GM18517 (cell line): ENCODE measurements at regions not wholly inside any gene's neighbourhood (a gene's known extent, or its start where the extent isn't known, plus 50 kb on each side); places are given as distances from the start of the nearest gene placed in this dataset.

ENCODE experiments used
- ATAC-seq: cut with Tn5 transposase; IDR thresholded peaks from one replicate; pipeline ENCODE4 v1.9.1; 2021; ENCODE audit warnings: mild to moderate bottlenecking, moderate library complexity; ENCODE audit not compliant: unreplicated experiment

DNA sequence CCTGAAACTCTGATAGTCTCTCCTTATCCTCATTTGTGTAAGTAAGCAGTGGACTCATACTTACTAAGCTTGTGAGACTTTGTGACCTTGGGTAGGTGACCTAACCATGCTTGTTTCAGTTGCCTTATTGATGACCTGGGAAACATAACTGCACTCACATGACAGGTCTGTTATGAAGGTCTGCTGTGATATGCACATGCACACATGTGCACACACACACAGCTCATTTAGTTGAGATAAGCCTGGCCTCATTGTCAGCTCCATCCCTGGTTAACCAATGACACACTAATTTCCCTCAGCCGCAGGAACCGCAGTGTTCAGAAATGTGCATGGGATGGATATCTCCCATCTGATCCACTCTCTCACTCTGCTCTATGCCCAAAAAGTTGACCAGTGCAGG is 177.2 kb downstream of the GPAM start:
- no peak for ATAC-seq

DNA sequence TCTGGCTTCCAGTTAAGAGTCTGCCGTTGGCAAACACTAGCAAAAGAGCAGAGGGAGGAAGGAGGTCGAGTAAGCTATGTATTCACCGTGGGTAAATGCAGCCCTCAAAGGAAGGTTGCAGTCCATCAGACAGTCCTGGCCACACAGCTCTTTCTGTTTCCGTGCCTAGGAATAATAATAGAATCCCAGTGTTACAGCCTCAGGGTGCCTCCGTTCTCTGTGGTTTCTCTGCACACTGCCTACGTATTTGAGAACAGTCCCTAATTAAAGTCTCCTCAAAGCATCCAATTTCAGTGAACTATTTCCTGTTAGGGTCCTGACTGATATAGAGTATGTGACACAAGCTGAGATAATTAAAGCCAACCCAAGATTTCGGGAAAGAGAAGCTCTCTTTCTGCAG is 176.7 kb downstream of the GPAM start:
- no peak for ATAC-seq

DNA sequence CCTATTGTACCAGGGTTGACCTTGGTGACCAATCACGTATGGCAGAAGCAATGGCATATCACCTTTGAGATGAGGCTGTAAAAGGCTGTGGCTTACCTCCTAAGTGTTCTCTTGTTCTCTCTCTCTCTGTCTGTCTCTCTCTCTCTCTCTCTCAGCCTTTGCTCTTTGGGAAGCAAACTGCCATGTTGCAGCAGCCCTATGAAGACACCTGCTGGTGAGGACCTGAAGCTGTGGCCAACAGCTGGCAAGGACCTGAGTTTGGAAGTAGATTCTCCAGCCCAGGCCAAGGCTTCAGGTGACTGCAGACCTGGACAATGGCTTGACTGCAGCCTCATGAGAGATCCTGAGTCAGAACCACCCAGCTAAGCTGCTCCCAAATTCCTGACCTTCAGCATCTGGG is 161.4 kb downstream of the GPAM start:
- ATAC-seq = no peak

DNA sequence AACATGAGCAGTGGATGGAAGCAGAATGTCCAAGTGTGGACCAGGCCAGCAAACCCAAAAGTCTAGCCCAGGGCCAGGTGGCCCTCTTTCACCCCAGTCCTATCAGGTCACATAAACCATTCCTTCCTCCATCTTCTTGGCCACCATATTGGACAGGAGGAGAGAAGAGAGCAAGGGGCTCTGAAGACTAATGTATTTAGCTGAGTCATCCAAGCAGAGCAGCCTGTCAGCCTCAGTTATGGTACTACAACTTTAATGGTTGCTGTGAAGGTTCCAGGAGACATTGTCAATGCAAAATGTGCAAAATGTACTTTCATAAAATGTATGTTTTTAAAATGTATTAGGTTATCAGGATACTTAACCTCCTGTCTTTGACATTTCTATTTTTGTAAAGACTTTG is 159.5 kb downstream of the GPAM start:
- ATAC-seq = no peak

DNA sequence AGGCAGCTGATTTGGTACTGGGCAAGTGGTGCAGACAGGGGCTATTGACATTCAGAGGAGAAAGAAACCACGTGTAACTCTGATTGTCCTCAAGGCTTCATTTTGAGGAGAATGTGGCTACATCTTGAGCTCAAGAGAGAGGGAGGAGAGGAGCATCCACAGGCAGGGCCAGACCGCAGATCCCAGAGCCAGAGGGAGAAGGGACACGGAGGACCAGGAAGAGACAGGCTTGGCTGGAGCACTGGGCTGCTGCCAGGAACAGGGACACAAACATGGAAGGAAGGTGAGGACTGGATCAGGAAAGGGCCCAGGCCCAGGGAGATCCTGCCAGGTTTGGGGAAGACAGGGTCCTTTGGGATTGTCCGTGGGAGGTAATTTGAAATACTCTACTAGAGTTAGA is 158.3 kb downstream of the GPAM start:
- no peak for ATAC-seq

DNA sequence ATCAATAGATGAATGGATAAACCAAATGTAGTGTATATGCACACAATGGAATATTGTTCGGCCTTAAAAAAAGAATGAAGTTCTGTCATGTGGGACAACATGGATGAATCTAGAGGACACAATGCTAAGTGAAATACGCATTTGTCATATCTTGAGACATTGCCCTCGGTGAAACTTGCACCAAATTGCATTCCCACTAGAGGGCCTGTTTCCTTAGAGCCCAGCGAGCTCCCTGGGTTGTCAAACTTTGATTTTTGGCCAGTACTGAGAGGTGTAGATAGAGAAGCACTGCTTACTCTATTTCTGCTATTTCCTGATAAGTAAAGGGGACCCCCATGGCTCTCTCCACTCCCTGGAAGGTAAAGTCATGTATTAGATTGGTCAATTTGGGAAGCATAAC is 157.1 kb downstream of the GPAM start:
- no peak for ATAC-seq

DNA sequence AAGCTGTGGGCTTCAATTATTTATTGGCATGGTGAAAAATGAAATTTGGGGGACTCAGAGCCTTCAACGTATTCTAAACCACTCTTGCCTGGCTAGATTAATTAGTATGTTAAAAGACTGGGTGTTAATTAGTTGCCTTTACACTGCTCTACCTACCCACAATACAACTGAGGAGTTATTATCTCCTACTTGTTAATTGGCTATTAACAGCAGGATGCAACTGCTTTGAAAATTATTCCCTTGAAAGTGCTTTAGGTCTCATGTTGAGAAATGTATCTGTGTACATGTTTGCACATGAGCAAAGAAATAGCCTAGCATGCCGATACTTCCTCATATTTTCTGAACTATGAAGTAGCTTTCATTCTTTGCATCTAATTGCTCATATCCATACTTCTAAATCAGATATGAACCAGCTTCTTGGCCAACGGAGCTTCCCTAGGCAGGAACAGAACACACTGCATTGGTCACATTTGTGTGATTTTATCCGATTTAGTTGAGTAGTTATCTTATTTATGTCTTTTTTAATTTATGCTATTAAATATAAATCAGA is 155.8 kb downstream of the GPAM start:
- no peak for ATAC-seq

DNA sequence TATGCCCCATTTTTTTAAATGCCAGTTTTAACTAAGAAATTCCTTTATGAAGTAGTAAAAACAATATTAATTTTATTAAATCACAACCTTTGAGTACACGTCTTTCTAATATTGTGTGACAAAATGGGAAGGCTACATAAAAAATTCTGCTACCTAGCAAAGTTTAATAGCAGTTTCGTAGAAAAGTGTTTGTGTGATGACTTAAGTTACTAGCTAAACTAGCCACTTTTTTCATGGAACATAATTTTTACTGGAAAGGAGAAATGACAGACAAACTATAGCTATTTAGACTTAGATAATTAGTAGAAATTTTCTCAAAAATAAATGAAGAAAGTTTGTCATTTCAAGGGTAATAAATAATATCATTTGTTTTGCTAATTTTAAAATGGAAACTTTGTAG is 153.1 kb downstream of the GPAM start:
- ATAC-seq = no peak

DNA sequence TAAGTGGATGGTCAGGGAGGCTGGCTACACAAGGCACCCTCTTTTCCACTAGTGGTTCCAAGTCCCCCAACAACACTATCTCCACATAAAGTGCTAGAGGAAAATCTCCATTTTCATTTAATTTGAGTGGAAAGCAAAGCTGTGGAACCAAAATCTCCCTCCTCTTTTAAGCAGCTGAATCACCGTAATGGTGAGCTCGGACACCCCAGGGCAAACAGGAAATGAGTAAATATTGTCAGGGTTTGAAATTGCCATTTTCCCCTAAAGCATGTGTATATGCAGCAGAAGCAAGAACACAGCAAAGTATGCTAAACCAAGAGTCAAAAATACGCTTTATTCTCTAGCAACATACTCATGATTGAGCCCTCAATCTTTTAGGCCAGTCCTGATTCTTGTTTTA is 143.7 kb downstream of the GPAM start:
- no peak for ATAC-seq

DNA sequence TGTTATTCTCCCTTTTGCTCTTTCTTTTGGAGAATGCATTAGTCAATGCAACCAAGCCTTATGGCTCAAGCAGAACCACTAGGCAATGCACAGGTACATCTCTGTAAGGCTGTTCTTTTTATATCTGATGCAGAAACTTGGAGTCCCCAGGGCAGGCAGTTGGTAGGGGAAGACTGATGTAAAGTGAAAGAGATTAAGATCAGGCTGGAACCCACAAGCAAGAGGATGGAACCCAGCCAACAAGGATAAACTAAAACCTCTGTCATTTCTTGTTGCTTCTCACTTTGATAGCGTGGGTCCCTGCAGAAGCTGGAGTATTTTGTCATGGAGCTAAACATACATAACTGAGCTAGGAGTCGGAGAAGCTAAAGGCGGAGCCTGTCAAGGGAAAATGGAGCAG is 142.9 kb downstream of the GPAM start:
- ATAC-seq = no peak

DNA sequence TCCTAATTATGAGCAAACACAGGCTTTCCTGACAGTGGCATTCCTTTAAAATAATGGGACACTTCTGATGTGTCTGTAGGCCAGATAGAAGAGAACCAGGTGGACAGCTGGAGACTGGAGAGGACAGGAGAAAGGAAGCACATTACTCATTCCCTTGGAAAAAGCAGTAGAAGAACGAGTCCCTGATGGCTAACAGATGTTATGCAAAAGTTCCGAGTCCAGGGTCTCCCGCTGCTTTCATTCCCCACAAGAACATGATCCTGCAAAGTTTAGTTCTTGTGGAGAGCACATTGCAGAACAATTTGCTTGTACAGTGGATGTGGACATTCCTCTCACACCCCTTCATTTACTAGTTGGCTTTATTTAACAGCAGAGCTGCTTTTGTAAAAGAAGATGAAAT is 137.6 kb downstream of the GPAM start:
- ATAC-seq = no peak

DNA sequence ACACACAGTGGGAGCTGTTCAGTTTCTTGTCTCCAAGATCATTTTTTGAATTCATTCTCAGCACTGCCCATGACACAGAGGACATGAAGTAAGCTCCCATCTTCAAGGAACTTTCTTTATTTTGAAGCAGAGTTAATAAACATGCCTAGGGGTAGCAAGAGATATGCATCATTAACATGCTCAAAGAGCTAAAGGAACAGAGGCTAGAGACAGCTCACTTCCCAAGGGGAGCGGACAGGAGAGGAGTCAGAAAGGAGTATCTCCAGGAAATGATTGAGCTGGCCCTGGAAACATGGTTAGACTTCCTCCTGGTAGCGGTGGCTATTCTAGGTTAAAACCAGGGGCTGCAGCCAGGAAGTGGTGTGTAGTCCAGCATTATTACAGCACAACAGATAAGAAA is 135.9 kb downstream of the GPAM start:
- ATAC-seq = no peak

DNA sequence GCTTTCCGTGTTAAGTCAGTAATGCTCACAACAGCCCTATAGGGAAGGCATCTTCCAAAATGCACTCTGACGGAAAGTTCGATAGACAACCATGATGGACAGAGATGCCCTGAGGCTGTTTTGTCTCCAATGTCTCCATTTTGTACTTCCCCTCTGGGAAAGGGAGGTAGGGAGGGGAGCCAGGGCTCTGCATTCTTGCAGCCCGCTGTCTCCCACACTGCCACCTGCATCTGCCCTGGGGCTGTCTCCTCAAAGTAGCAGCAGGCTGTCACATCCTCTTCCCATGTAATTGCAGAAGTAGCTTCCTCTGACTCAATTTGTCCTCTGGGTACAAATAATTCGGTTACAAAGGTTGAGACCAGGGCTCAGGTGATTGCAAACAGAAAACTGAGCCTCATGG is 131.4 kb downstream of the GPAM start:
- ATAC-seq = no peak

DNA sequence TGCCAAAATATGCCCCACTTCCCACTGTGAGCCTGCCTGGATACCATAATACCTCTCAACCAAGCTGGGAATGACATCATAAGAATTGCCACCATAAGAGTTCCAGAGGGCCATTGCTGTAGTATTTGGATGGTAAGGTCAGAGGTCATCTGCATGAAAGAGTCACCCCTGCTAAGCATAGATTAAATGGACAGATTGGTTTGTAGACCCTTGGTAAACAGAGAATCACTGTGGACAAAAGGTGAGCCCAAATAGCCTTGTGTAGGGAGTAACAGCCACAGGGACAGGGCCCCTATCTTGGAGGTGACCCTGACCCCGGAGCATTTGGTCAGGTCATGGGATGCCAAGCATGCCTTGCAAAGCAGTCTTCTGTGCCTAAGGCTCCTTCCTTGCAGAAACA is 129.7 kb downstream of the GPAM start:
- no peak for ATAC-seq

DNA sequence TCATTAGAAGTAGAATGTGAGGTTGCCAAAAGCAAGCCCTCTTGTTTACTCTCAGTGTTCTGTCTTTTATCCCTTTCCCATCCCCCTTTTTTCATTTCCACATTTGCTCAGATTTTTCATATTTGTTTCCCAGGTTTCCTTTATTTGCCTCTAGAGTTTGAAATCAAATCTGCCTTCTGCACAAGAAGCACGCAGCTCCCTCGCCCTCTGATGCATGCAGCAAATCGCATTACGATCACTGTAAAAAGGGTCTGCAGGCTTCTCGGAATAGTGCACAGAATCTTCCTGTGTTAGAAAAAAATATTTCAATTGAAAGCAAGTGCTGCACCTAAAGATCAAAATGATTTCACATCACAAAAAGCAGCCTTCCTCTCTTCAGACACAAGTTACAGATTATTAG is 129.0 kb downstream of the GPAM start:
- no peak for ATAC-seq

DNA sequence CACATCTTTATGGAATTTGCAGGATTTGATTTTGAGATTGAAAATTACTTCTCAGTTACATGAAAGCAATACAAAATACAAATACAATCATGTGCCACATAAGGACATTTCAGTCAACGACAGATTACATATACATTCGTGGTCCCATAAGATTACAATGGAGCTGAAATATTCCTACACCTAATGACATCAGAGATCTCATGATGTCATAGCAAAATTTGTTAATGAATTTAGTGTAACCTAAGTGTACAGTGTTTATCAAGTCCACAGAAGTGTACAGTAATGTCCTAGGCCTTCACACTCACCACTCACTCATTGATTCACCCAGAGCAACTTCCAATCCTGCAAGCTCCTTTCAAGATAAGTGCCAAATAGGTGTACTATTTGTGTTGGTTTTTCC is 126.5 kb downstream of the GPAM start:
- no peak for ATAC-seq

DNA sequence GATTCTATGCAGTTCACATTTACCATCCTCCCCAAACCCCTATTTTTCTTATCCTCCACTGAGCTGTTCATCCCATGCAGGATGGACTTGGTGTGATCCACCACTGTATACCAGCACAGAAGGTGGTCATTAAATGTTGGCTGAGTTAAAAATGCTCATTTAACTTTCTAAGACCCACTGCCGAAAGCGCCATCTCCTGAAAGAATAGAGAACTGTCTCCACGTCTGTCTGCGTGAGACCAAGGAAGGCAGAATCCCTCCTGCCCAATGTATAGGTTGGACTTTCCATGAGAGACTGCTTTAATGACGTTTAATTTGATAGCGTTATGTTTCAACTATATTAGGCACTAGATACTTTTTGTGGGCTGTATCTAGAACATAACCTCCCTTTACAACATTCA is 124.3 kb downstream of the GPAM start:
- no peak for ATAC-seq

DNA sequence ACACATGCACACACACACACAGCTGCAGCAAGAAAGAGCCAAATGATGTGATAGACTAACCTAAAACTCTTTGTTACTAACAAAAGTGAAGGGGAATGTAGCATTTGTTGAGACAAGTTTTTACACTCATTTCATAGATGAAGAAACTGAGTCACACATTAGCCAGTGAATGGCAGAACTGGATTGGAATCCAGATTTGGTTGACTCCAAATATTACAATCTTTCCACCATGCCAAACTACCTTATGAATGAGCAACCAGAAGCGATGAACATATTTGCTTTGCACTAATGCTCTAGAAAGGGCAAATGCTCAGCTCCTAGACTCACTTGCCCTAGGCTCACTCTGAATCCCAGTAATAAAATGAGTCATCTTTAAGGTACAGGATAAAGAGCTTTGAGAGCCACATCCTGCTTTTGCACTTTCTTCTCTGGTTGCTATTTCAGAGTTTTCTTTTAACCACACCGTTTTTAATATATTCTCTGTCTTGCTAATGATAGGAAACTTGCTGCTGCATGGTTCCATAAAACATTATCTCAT is 111.9 kb downstream of the GPAM start:
- no peak for ATAC-seq

DNA sequence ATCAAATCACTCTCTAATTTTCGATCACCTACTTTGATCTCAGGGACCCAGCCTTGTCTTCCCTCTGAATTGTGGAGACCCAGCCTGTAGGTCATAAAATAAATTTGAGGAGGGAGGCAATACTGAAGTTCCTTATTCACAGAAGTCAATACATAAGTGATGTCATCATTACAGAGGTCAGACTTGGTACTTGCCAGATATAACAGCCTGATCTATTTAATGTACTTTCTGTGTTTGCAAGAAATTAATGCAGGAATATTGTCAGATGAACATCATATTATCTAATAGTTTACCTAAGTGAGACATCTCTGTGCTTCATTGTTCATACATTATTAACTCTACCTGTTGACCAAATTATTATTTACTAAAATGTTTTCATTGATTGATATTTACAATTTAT is 105.6 kb downstream of the GPAM start:
- ATAC-seq = no peak

DNA sequence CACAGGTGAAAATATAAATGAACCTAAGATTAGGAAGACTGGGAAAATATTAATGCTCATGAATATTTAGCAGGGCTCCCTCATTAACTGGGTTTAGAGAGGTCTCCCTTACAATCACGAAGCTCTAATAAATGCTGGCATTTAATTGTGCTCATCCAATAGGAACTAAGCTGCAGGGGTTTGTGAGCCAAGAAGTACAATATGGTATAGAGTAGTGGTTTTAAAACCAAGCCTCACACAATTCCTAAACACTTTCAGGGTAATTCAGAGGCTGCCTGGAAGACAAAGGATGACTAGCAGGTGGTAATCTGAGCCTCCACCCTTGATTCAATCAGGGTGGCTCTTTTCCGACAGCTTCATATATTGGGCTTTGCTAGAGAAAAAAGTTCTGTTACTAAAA is 103.3 kb downstream of the GPAM start:
- no peak for ATAC-seq

DNA sequence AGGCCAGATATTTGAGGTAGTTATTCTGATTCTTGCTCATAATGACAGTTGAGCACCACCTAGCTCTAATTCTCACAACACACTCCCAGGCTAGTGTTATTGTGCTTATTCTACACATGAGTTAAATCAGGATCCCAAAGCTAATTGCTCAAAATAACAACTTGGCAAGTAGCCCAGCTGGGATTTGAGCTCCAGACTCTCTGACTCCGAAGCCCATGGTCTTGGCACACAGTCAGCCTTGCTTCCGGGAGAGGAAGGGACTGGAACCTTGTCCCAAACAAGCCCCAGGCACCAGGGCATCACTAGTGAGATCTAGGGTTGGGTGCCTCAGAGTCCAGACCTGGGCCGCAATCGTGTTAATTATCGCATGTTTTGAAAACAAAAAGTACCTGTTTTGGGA is 101.4 kb downstream of the GPAM start:
- no peak for ATAC-seq

DNA sequence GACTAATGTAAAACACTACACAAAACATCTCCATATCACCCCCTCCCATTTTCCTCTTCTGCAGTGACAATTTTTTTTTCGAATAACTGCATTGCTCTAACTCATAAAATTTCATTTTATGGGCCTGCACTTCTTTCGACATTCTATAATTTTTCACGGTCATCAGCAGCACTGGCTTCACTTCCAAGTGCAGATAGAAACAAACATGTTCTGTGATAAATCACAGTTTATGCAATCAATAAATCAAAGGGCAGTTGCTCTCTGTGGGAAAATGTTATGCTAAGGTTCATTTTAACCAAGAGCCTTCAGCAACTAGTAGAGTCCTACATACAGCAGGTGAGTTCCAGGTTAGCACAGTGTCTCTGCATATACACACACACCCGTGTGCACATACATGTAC is 100.1 kb downstream of the GPAM start:
- ATAC-seq = no peak

DNA sequence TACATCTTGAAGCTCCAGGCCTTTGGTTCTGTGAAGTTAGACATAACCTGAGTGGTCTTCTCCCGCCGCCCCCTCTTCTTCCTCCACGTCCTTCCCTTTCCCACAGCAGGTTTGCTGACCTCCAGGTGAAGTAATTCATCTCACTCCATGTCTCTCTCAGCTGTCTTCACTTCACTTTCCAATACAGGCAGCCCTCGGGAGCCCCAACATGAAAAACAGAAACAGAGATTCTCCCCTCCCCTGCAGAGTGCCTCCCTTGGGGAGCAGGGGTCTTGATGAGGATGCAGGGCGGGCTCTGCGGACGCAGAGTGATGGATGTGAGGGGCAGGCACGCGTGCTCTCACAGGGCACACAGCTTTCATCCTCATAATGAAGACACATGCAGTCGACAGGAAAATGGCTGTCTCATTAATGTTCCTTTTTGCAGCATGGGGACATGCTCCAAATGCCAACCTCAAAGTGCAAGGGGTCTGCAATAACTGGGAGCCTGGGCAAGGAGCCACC is 95.6 kb downstream of the GPAM start:
- no peak for ATAC-seq
